ENCODE measurements at regions not wholly inside any gene's neighbourhood (a gene's known extent, or its start where the extent isn't known, plus 50 kb on each side); places are given as distances from the start of the nearest gene placed in this dataset.

DNA sequence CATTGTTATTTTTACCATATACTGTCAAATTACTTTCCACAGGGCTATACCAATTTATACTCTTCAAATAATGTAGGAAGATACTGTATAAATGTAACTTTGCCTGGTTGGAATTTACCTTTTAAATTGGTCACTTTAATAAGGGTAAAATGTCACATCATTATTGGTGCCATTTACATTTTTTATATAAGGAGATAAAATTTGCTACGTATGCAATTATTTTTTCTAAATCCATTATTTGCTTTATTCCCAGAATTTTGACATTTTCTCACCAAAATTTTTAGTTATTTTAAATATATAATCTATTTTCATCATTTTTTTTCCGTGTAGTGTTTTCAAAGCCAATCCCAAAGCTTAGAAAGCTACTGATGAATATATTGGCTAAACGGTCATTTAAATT, 664.7 kb downstream of the KCNJ2 start:
- Histone ChIP-seq H3K36me3 (no peaks in the 10 kb centered on the region), H3K4me1 (no peaks in the 10 kb centered on the region), H3K9me3 (no peaks in the 10 kb centered on the region), H3K27me3 (no peaks in the 10 kb centered on the region), H3K27ac (no peak overlapping the region), H3K4me3 (no peak overlapping the region)
- intact Hi-C loops (cut with DNase I; ENCODE audit: low total_unique reads) = no loop called here
- DNase-seq = no peak
- TF ChIP-seq POLR2A (IDR thresholded peaks at IDR 0.05) = no peak
- no peak for TF ChIP-seq CTCF (IDR thresholded peaks at IDR 0.05)

GRCh38 chr17:70848785-70849184, 679.5 kb downstream of the KCNJ2 start:
- H3K4me1 ChIP-seq = no peaks in the 10 kb centered on the region
- no peak overlapping the region for H3K4me3 ChIP-seq
- no peak for DNase-seq
- H3K27ac ChIP-seq = no peak overlapping the region
- no peaks in the 10 kb centered on the region for H3K9me3 ChIP-seq
- no peaks in the 10 kb centered on the region for H3K36me3 ChIP-seq
- intact Hi-C loops (cut with DNase I; ENCODE audit: low total_unique reads) = no loop called here
- TF ChIP-seq POLR2A (IDR thresholded peaks at IDR 0.05) = no peak
- TF ChIP-seq CTCF (IDR thresholded peaks at IDR 0.05) = no peak
- no peaks in the 10 kb centered on the region for H3K27me3 ChIP-seq

DNA sequence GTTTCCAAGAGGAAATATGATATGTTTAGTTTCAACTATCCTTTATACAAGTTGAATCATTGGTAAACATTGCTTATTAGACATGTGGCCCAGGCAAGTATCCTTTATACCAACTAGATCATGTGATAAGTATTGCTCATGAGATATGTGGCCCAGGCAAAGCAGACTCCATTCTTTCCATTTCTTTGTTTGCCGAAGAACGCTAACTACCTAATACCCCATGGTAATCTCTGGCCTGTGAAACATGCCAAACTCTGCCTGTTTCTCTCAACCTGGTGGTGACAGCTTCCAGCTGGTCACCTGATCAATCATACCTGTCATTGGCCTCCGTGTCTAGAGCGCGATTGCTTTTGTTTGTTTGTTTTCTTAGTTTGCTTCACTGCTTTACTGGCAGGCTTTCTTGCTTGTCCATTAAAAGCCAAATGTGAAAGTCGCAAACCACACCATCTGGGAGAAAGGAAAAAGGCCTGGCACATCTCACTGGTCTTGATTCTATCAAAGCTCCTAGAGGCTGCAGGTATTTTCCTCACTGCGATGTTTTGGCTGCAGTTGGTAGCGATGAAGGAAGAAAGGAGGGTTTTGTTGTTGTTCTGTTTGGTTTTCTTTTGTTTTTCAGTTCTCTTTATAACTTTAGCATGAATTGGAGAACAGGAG, 686.2 kb downstream of the KCNJ2 start:
- no peak for DNase-seq
- Histone ChIP-seq H3K4me1 (no peaks in the 10 kb centered on the region), H3K4me3 (no peak overlapping the region), H3K27me3 (no peaks in the 10 kb centered on the region), H3K9me3 (no peaks in the 10 kb centered on the region), H3K27ac (no peak overlapping the region), H3K36me3 (no peaks in the 10 kb centered on the region)
- intact Hi-C loops (cut with DNase I; ENCODE audit: low total_unique reads) = no loop called here
- no peak for TF ChIP-seq CTCF (IDR thresholded peaks at IDR 0.05)
- TF ChIP-seq POLR2A (IDR thresholded peaks at IDR 0.05) = no peak

- no peak for DNase-seq
- no peaks in the 10 kb centered on the region for H3K4me1 ChIP-seq
- TF ChIP-seq CTCF (IDR thresholded peaks at IDR 0.05) (no peak), POLR2A (IDR thresholded peaks at IDR 0.05) (no peak)
- H3K9me3 ChIP-seq = no peaks in the 10 kb centered on the region
- no peaks in the 10 kb centered on the region for H3K36me3 ChIP-seq
- no peak overlapping the region for H3K27ac ChIP-seq
- H3K4me3 ChIP-seq = no peak overlapping the region
- H3K27me3 ChIP-seq = no peaks in the 10 kb centered on the region
- intact Hi-C loops (cut with DNase I; ENCODE audit: low total_unique reads) = no loop called here
Observed at GRCh38 chr17:70857351-70857750, 688.0 kb downstream of the KCNJ2 start.

DNA sequence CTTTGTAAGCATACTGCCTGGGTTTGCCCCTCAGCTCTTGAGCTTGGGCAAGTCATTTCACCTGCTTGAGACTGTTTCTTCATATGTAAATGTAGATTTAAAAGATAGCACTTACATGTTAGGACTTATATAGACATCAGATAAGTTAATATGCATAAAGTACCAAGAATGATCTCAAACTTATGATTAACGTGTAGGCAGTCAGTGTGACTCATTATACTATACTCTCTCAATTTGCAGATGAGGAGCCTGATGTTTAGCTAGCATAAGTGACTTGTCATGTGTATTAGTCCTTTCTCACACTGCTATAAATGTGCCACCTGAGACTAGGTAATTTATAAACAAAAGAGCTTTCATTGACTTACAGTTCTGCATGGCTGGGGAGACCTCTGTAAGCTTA, 690.5 kb downstream of the KCNJ2 start:
- Histone ChIP-seq H3K9me3 (no peaks in the 10 kb centered on the region), H3K27ac (no peak overlapping the region), H3K4me1 (no peaks in the 10 kb centered on the region), H3K36me3 (no peaks in the 10 kb centered on the region), H3K4me3 (no peak overlapping the region), H3K27me3 (no peaks in the 10 kb centered on the region)
- intact Hi-C loops (cut with DNase I; ENCODE audit: low total_unique reads) = no loop called here
- TF ChIP-seq CTCF (IDR thresholded peaks at IDR 0.05) (no peak), POLR2A (IDR thresholded peaks at IDR 0.05) (no peak)
- no peak for DNase-seq

All from uterus (tissue), 3 donors.